SK-N-SH (cell line): ENCODE measurements at regions not wholly inside any gene's neighbourhood (a gene's known extent, or its start where the extent isn't known, plus 50 kb on each side); places are given as distances from the start of the nearest gene placed in this dataset.

Experiments
- CHD2 ChIP-seq: fragments of 150-350 bp; IDR thresholded peaks from 2 replicates; pipeline ENCODE4 v1.6.1; 2018; ENCODE audit warnings: low read length; ENCODE audit not compliant: partially characterized antibody
- EP300 ChIP-seq, 2 experiments: IDR thresholded peaks; 2 replicates each; pipeline versions ENCODE4 v1.4.0 to v1.6.1; 2012; ENCODE audit warnings: borderline replicate concordance in 1 of 2, low read depth in 1 of 2, low read length in 1 of 2
- EZH2phosphoT487 ChIP-seq: fragments of 200-600 bp; sonication (generic); IDR thresholded peaks from 2 replicates; pipeline ENCODE4 v1.6.1; 2017; ENCODE audit warnings: low read depth, mixed run types, mild to moderate bottlenecking, antibody characterized with exemption, moderate library complexity, borderline replicate concordance
- GATA2 ChIP-seq: sonication (generic); formaldehyde crosslinking; IDR thresholded peaks from 2 replicates; pipeline ENCODE4 v1.5.0; 2020; ENCODE audit warnings: mild to moderate bottlenecking, missing genetic modification reagents
- MXI1 ChIP-seq: IDR thresholded peaks from 2 replicates; pipeline ENCODE4 v1.6.1; 2012; ENCODE audit warnings: mild to moderate bottlenecking, low read depth, low read length, improper control_type of control experiment
- RAD21 ChIP-seq: IDR thresholded peaks from 2 replicates; pipeline ENCODE4 v1.6.1; 2012; ENCODE audit warnings: mild to moderate bottlenecking, low read length
- RCOR1 ChIP-seq: fragments of 150-350 bp; IDR thresholded peaks from 2 replicates; pipeline ENCODE4 v1.6.1; 2017; ENCODE audit warnings: antibody characterized with exemption, low read length
- RFX5 ChIP-seq: IDR thresholded peaks from 2 replicates; pipeline ENCODE4 v1.6.1; 2012; ENCODE audit warnings: mild to moderate bottlenecking, improper control_type of control experiment, low read length
- SIN3A ChIP-seq: IDR thresholded peaks from 2 replicates; pipeline ENCODE4 v1.6.1; 2012; ENCODE audit warnings: low read depth, mild to moderate bottlenecking, low read length, moderate library complexity, borderline replicate concordance
- YY1 ChIP-seq: IDR thresholded peaks from 2 replicates; pipeline ENCODE4 v1.4.0; 2012; ENCODE audit warnings: low read depth, mild to moderate bottlenecking
- TF ChIP-seq, protein P1 (sequence below): fragments of 200-600 bp; sonication (generic); IDR thresholded peaks from 2 replicates; pipeline ENCODE4 v1.6.1; 2017; ENCODE audit warnings: antibody characterized with exemption, mild to moderate bottlenecking, moderate library complexity
- TF ChIP-seq, protein P2 (sequence below): IDR thresholded peaks from 2 replicates; pipeline ENCODE4 v1.4.0; 2012; ENCODE audit warnings: low read depth, borderline replicate concordance

GRCh38 chr1:208951026-208951525, 632.4 kb upstream of the CAMK1G start:
- TF ChIP-seq, protein P1, sequence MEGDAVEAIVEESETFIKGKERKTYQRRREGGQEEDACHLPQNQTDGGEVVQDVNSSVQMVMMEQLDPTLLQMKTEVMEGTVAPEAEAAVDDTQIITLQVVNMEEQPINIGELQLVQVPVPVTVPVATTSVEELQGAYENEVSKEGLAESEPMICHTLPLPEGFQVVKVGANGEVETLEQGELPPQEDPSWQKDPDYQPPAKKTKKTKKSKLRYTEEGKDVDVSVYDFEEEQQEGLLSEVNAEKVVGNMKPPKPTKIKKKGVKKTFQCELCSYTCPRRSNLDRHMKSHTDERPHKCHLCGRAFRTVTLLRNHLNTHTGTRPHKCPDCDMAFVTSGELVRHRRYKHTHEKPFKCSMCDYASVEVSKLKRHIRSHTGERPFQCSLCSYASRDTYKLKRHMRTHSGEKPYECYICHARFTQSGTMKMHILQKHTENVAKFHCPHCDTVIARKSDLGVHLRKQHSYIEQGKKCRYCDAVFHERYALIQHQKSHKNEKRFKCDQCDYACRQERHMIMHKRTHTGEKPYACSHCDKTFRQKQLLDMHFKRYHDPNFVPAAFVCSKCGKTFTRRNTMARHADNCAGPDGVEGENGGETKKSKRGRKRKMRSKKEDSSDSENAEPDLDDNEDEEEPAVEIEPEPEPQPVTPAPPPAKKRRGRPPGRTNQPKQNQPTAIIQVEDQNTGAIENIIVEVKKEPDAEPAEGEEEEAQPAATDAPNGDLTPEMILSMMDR = no peak
- TF ChIP-seq EP300 (IDR thresholded peaks at IDR 0.05; ENCODE audit: borderline replicate concordance in 1 of 2, low read depth in 1 of 2, low read length in 1 of 2) = no peak
- TF ChIP-seq, protein P2, sequence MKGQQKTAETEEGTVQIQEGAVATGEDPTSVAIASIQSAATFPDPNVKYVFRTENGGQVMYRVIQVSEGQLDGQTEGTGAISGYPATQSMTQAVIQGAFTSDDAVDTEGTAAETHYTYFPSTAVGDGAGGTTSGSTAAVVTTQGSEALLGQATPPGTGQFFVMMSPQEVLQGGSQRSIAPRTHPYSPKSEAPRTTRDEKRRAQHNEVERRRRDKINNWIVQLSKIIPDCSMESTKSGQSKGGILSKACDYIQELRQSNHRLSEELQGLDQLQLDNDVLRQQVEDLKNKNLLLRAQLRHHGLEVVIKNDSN = no peak
- TF ChIP-seq RAD21 = no peak
- TF ChIP-seq RFX5 = no peak
- TF ChIP-seq MXI1 = no peak
- no peak for TF ChIP-seq RCOR1
- no peak for TF ChIP-seq CHD2
- TF ChIP-seq EZH2phosphoT487 = no peak
- no peak for TF ChIP-seq GATA2
- TF ChIP-seq YY1 = no peak
- TF ChIP-seq SIN3A = no peak
